Brain microvascular endothelial cell (primary cell): ENCODE measurements at regions not wholly inside any gene's neighbourhood (a gene's known extent, or its start where the extent isn't known, plus 50 kb on each side); places are given as distances from the start of the nearest gene placed in this dataset.
"Not testable (repeated sequence)": the region's sequence is repeated elsewhere in the genome, so short reads cannot be mapped to it uniquely, and the experiment has no call there.

ENCODE experiments used
- DNase-seq: peaks from one replicate; pipeline ENCODE4 v3.0.0-alpha.2; 2020
- H3K27ac ChIP-seq: fragments of 250-450 bp; sonication (Bioruptor Pico); 2 replicates; pipeline ENCODE4 v1.5.1; 2020; ENCODE audit warnings: mild to moderate bottlenecking, moderate library complexity
- H3K27me3 ChIP-seq: fragments of 250-450 bp; sonication (Bioruptor Pico); replicated peaks from 2 replicates; pipeline ENCODE4 v1.5.1; 2020; ENCODE audit warnings: mild to moderate bottlenecking
- H3K36me3 ChIP-seq: fragments of 250-450 bp; sonication (Bioruptor Pico); replicated peaks from 2 replicates; pipeline ENCODE4 v1.5.1; 2020; ENCODE audit warnings: mild to moderate bottlenecking
- H3K4me3 ChIP-seq: 2 replicates; pipeline ENCODE4 v1.5.1; 2011; ENCODE audit warnings: low read depth, mild to moderate bottlenecking, control low read depth, low read length, moderate library complexity
- in situ Hi-C: cut with HindIII; loops from 2 replicates; pipeline ENCODE4 v1.10.0; 2017; ENCODE audit warnings: low sequenced_read_pairs, low pct_ligation_motif_present
- TF ChIP-seq, protein P1 (sequence below): IDR thresholded peaks from 2 replicates; pipeline ENCODE4 v1.5.1; 2011; ENCODE audit warnings: low read depth, mild to moderate bottlenecking, moderate library complexity, low read length, control low read depth, inconsistent platforms; ENCODE audit errors: missing control alignments

GRCh38 chr20:63139356-63139755 lies 76.6 kb downstream of the YTHDF1 start:
- Histone ChIP-seq H3K27ac (no peak overlapping the region), H3K27me3 (no peaks in the 10 kb centered on the region), H3K4me3 (no peak overlapping the region), H3K36me3 (no peaks in the 10 kb centered on the region)
- TF ChIP-seq, protein P1, sequence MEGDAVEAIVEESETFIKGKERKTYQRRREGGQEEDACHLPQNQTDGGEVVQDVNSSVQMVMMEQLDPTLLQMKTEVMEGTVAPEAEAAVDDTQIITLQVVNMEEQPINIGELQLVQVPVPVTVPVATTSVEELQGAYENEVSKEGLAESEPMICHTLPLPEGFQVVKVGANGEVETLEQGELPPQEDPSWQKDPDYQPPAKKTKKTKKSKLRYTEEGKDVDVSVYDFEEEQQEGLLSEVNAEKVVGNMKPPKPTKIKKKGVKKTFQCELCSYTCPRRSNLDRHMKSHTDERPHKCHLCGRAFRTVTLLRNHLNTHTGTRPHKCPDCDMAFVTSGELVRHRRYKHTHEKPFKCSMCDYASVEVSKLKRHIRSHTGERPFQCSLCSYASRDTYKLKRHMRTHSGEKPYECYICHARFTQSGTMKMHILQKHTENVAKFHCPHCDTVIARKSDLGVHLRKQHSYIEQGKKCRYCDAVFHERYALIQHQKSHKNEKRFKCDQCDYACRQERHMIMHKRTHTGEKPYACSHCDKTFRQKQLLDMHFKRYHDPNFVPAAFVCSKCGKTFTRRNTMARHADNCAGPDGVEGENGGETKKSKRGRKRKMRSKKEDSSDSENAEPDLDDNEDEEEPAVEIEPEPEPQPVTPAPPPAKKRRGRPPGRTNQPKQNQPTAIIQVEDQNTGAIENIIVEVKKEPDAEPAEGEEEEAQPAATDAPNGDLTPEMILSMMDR, result no peak
- DNase-seq, result no peak
- in situ Hi-C loops, result no loop called here

- Histone ChIP-seq H3K27me3 (no peaks in the 10 kb centered on the region), H3K4me3 (no peak overlapping the region), H3K27ac (no peak overlapping the region), H3K36me3 (no peaks in the 10 kb centered on the region)
- DNase-seq, result no peak
- TF ChIP-seq, protein P1, result no peak
- in situ Hi-C loops, result no loop called here
These were observed 77.0 kb downstream of the YTHDF1 start for GRCh38 chr20:63138855-63139341.

DNA sequence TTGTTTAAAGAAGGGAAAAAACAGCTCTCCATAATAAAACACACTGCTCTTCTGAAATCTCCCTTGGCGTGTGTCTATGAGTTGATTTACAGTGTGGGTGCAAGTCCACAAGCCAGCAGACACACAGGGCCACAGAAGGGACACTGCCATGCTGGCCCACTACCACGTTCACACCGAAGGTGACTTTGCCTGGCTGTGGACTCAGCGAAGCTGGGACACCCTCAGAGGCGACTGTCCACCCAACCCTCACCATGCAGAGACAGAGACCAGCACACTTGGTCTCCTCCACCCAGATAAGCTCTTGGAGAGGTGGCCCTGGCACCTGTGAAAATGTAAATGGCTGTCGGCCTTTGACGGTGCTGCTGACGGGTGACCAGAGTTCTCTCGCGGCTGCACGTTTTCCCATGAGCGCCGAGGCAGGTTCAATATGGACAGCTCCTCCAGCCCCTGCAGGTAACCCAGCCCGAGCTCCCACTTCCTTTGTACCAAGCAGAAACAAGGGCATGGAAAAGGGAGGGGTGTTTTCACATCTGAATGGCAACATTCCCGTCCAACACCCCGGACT lies 78.0 kb downstream of the YTHDF1 start:
- no peak overlapping the region for H3K27ac ChIP-seq
- DNase-seq, result no peak
- in situ Hi-C loops, result no loop called here
- no peaks in the 10 kb centered on the region for H3K27me3 ChIP-seq
- H3K36me3 ChIP-seq, result no peaks in the 10 kb centered on the region
- H3K4me3 ChIP-seq, result no peak overlapping the region
- TF ChIP-seq, protein P1, result no peak

DNA sequence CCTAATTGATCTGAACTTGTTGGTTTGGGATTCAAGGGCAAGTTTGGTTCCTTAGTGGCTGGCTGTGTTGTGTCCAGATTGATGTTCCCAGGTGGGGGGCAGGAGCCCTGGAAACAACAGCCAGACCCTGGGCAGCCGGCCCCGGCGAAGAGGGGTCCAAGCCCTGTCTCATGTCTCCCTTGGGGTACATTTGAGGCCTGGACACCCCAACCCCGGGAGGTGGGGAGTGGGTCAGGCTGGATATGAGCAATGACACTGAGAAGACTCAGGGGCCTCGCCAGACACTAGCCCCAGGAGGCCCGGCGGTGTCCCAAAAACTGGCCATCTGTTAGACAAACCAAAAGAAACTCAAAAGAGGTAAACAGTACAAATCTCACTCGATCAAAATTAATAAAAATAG lies 79.6 kb downstream of the YTHDF1 start:
- Histone ChIP-seq H3K27ac (no peak overlapping the region), H3K4me3 (no peak overlapping the region), H3K27me3 (no peaks in the 10 kb centered on the region), H3K36me3 (no peaks in the 10 kb centered on the region)
- no peak for DNase-seq
- in situ Hi-C loops, result no loop called here
- TF ChIP-seq, protein P1, result no peak

- DNase-seq, result no peak
- in situ Hi-C loops, result no loop called here
- Histone ChIP-seq H3K36me3 (no peaks in the 10 kb centered on the region), H3K4me3 (no peak overlapping the region), H3K27me3 (no peaks in the 10 kb centered on the region), H3K27ac (no peak overlapping the region)
- TF ChIP-seq, protein P1, result no peak
These were observed 80.5 kb downstream of the YTHDF1 start for GRCh38 chr20:63135411-63135810.

GRCh38 chr20:63134711-63135361 lies 81.1 kb downstream of the YTHDF1 start:
- in situ Hi-C loops, H3K27ac ChIP-seq, DNase-seq, H3K4me3 ChIP-seq, H3K36me3 ChIP-seq, H3K27me3 ChIP-seq: not testable (repeated sequence)
